AG04450 (cell line): ENCODE measurements at regions not wholly inside any gene's neighbourhood (a gene's known extent, or its start where the extent isn't known, plus 50 kb on each side); places are given as distances from the start of the nearest gene placed in this dataset.

Experiments used
- CTCF ChIA-PET: fragments of 300-600, 350-600 bp; formaldehyde crosslinking; extraction: SDS; loops from one replicate; lab custom pipeline; 2022; ENCODE audit warnings: antibody characterized with exemption, inconsistent platforms; lab: Charles Lee
- POLR2A ChIA-PET: fragments of 350-600 bp; formaldehyde crosslinking; extraction: SDS; loops from one replicate; lab custom pipeline; 2021; ENCODE audit warnings: antibody characterized with exemption, inconsistent platforms; lab: Yijun Ruan, JAX
- DNase-seq: peaks from one replicate; pipeline ENCODE4 v3.0.0-alpha.2; 2011; ENCODE audit warnings: low read depth, low spot score
- H3K27ac ChIP-seq: one replicate; pipeline ENCODE4 v1.5.1; 2012; ENCODE audit warnings: low read depth, low read length, control low read depth
- H3K27me3 ChIP-seq: one replicate; pipeline ENCODE4 v1.6.0; 2012; ENCODE audit warnings: low read length; ENCODE audit not compliant: control insufficient read depth, insufficient read depth
- H3K4me3 ChIP-seq: 2 replicates; pipeline ENCODE4 v1.5.1; 2011; ENCODE audit warnings: mild to moderate bottlenecking, low read depth, low read length, control low read depth
- H3K9me3 ChIP-seq: 2 replicates; pipeline ENCODE4 v1.5.1; 2012; ENCODE audit warnings: low read length; ENCODE audit not compliant: control insufficient read depth, insufficient read depth
- TF ChIP-seq, protein P1 (sequence below): IDR thresholded peaks from 2 replicates; pipeline ENCODE4 v1.5.1; 2011; ENCODE audit warnings: low read depth, low read length, control low read depth, inconsistent platforms

GRCh38 chr4:11263208-11263607 lies 165.5 kb downstream of the HS3ST1 start:
- POLR2A ChIA-PET: no interaction called here
- Histone ChIP-seq H3K9me3 (peaks cover 4% of the 10 kb centered on the region; the same call in 1 of the 2 replicates), H3K27me3 (no peaks in the 10 kb centered on the region), H3K27ac (no peak overlapping the region), H3K4me3 (no peak overlapping the region)
- no peak for DNase-seq
- CTCF ChIA-PET: no interaction called here
- TF ChIP-seq, protein P1, sequence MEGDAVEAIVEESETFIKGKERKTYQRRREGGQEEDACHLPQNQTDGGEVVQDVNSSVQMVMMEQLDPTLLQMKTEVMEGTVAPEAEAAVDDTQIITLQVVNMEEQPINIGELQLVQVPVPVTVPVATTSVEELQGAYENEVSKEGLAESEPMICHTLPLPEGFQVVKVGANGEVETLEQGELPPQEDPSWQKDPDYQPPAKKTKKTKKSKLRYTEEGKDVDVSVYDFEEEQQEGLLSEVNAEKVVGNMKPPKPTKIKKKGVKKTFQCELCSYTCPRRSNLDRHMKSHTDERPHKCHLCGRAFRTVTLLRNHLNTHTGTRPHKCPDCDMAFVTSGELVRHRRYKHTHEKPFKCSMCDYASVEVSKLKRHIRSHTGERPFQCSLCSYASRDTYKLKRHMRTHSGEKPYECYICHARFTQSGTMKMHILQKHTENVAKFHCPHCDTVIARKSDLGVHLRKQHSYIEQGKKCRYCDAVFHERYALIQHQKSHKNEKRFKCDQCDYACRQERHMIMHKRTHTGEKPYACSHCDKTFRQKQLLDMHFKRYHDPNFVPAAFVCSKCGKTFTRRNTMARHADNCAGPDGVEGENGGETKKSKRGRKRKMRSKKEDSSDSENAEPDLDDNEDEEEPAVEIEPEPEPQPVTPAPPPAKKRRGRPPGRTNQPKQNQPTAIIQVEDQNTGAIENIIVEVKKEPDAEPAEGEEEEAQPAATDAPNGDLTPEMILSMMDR: no peak

DNA sequence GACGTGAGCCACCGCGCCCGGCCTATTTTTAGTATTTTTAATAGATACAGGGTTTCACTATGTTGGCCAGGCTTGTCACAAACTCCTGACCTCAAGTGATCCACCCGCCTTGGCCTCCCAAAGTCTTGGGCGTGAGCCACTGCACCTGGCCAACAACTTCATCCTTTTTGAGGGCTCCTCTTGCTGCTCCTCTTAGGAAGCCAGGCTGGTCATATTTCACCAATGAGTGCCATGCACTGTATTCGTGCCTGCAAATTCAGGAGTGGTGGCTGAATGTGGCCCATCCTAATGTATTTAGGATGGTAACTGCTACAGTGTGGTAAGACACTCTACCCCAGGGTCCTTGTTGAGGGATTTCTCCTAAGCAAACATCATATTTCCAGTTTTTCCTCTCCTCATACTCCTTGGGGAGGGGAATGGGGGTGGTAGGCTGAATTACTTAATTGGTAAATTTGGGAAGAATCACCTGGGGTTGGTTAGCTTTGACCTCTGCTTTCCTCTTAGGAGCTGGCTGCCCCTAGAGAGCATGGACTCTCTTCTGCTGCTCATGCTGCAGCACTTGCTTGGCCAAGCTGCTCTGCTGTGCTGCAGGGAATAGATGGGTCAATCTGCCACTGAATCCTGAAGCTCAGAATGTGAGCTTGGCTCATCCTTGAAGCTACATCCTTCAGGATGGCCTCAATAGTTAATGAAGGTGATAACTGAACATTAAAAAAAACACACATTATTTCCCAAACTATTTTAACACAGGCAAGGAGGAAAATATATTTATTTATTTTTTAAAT lies 167.4 kb downstream of the HS3ST1 start:
- DNase-seq: no peak
- Histone ChIP-seq H3K27ac (no peak overlapping the region), H3K4me3 (no peak overlapping the region), H3K27me3 (no peaks in the 10 kb centered on the region), H3K9me3 (peaks cover 4% of the 10 kb centered on the region; the same call in 1 of the 2 replicates)
- ChIA-PET CTCF (no interaction called here), POLR2A (no interaction called here)
- TF ChIP-seq, protein P1: no peak

GRCh38 chr4:11259837-11260236 lies 168.9 kb downstream of the HS3ST1 start:
- H3K27me3 ChIP-seq: no peaks in the 10 kb centered on the region
- H3K9me3 ChIP-seq: peaks cover 4% of the 10 kb centered on the region; the same call in 1 of the 2 replicates
- H3K27ac ChIP-seq: no peak overlapping the region
- CTCF ChIA-PET: no interaction called here
- TF ChIP-seq, protein P1: no peak
- no peak for DNase-seq
- H3K4me3 ChIP-seq: no peak overlapping the region
- POLR2A ChIA-PET: no interaction called here

DNA sequence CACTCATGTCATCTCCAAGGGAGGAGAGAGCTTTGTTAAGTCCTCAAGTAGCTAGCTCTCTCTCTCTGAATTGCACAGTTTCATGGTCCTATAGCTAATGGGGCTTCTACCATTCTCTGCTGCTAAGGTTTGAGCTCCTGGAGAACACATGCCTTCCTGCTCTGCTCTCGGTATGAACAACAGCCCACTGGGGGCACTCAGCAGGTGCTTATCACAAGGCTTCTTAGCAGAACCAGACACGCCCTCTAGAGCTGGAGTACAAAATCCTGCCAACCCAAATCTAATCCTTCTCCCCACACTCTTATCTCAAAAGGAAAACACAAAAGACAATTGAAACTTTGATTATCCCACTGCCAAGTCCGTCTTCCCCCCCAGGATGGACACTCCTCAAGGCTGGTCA lies 176.5 kb downstream of the HS3ST1 start:
- ChIA-PET CTCF (no interaction called here), POLR2A (no interaction called here)
- no peaks in the 10 kb centered on the region for H3K9me3 ChIP-seq
- no peak for DNase-seq
- H3K27ac ChIP-seq: no peak overlapping the region
- TF ChIP-seq, protein P1: no peak
- no peaks in the 10 kb centered on the region for H3K27me3 ChIP-seq
- H3K4me3 ChIP-seq: no peak overlapping the region

- H3K4me3 ChIP-seq: no peak overlapping the region
- TF ChIP-seq, protein P1: no peak
- no peak overlapping the region for H3K27ac ChIP-seq
- ChIA-PET CTCF (interaction anchor here (0.7 kb wide), 1 partner anchor 291 kb away, joined by 6 read pairs; no protein-coding TSS in a partner anchor), POLR2A (no interaction called here)
- DNase-seq: no peak
- H3K9me3 ChIP-seq: no peaks in the 10 kb centered on the region
- no peaks in the 10 kb centered on the region for H3K27me3 ChIP-seq
Observed at GRCh38 chr4:11250510-11250909, 178.2 kb downstream of the HS3ST1 start.
